ENCODE measurements at regions not wholly inside any gene's neighbourhood (a gene's known extent, or its start where the extent isn't known, plus 50 kb on each side); places are given as distances from the start of the nearest gene placed in this dataset.
"Not testable (repeated sequence)": the region's sequence is repeated elsewhere in the genome, so short reads cannot be mapped to it uniquely, and the experiment has no call there.

GRCh38 chr2:144776766-144777165, 256.8 kb upstream of the ZEB2 start:
- intact Hi-C loops (cut with DNase I): no loop called here
- Histone ChIP-seq H3K4me3 (no peak overlapping the region), H3K36me3 (no peaks in the 10 kb centered on the region), H3K27me3 (no peaks in the 10 kb centered on the region), H3K4me1 (peaks cover 0 to 6% of the 10 kb centered on the region in 2 donors), H3K27ac (no peak overlapping the region), H3K9me3 (no peaks in the 10 kb centered on the region)
- no peak for TF ChIP-seq CTCF (IDR thresholded peaks at IDR 0.05)
- DNase-seq (no peak), ATAC-seq (no peak)

GRCh38 chr2:144774809-144775208, 254.9 kb upstream of the ZEB2 start:
- no peak for TF ChIP-seq CTCF (IDR thresholded peaks at IDR 0.05)
- no peaks in the 10 kb centered on the region for H3K27me3 ChIP-seq
- ATAC-seq: no peak
- H3K4me1 ChIP-seq: peaks cover 0 to 6% of the 10 kb centered on the region in 2 donors
- H3K36me3 ChIP-seq: no peaks in the 10 kb centered on the region
- no peak for DNase-seq
- no peak overlapping the region for H3K27ac ChIP-seq
- no peaks in the 10 kb centered on the region for H3K9me3 ChIP-seq
- H3K4me3 ChIP-seq: no peak overlapping the region
- intact Hi-C loops (cut with DNase I): no loop called here

- no peak for ATAC-seq
- intact Hi-C loops (cut with DNase I): no loop called here
Observed at GRCh38 chr2:144771348-144771747, 251.4 kb upstream of the ZEB2 start.

GRCh38 chr2:144770616-144771230, 250.8 kb upstream of the ZEB2 start:
- no peaks in the 10 kb centered on the region for H3K36me3 ChIP-seq
- intact Hi-C loops (cut with DNase I): no loop called here
- no peak for TF ChIP-seq CTCF (IDR thresholded peaks at IDR 0.05)
- H3K27ac ChIP-seq: no peak overlapping the region
- ATAC-seq (no peak), DNase-seq (no peak)
- no peak overlapping the region for H3K4me3 ChIP-seq
- H3K9me3 ChIP-seq: no peaks in the 10 kb centered on the region
- H3K4me1 ChIP-seq: peaks cover 0 to 6% of the 10 kb centered on the region in 2 donors
- no peaks in the 10 kb centered on the region for H3K27me3 ChIP-seq

More at GRCh38 chr2:144771348-144771747, 251.4 kb upstream of the ZEB2 start:
- Histone ChIP-seq H3K36me3 (no peaks in the 10 kb centered on the region), H3K4me3 (no peak overlapping the region), H3K4me1 (peaks cover 0 to 6% of the 10 kb centered on the region in 2 donors), H3K27me3 (no peaks in the 10 kb centered on the region), H3K27ac (no peak overlapping the region), H3K9me3 (no peaks in the 10 kb centered on the region)
- no peak for DNase-seq
- TF ChIP-seq CTCF (IDR thresholded peaks at IDR 0.05): no peak

GRCh38 chr2:144760939-144761338, 241.0 kb upstream of the ZEB2 start:
- DNase-seq; intact Hi-C loops (cut with DNase I); H3K4me3 ChIP-seq; H3K36me3 ChIP-seq; ATAC-seq; H3K27me3 ChIP-seq; H3K9me3 ChIP-seq; H3K27ac ChIP-seq; H3K4me1 ChIP-seq: not testable (repeated sequence)

GRCh38 chr2:144759746-144760145, 239.8 kb upstream of the ZEB2 start:
- H3K27ac ChIP-seq: no peak overlapping the region
- no peaks in the 10 kb centered on the region for H3K4me1 ChIP-seq
- H3K4me3 ChIP-seq: no peak overlapping the region
- no peak for TF ChIP-seq CTCF (IDR thresholded peaks at IDR 0.05)
- DNase-seq (no peak), ATAC-seq (no peak)
- no peaks in the 10 kb centered on the region for H3K36me3 ChIP-seq
- intact Hi-C loops (cut with DNase I): no loop called here
- H3K27me3 ChIP-seq: no peaks in the 10 kb centered on the region
- H3K9me3 ChIP-seq: peaks cover 0 to 3% of the 10 kb centered on the region in 2 donors

GRCh38 chr2:144758196-144758595, 238.3 kb upstream of the ZEB2 start:
- intact Hi-C loops (cut with DNase I); H3K27me3 ChIP-seq: not testable (repeated sequence)

More at GRCh38 chr2:144758196-144758595, 238.3 kb upstream of the ZEB2 start:
- DNase-seq, H3K27ac ChIP-seq, H3K36me3 ChIP-seq, H3K9me3 ChIP-seq, H3K4me3 ChIP-seq, H3K4me1 ChIP-seq, ATAC-seq: not testable (repeated sequence)

Measured in left lung (tissue), 4 donors.